ENCODE measurements at regions not wholly inside any gene's neighbourhood (a gene's known extent, or its start where the extent isn't known, plus 50 kb on each side); places are given as distances from the start of the nearest gene placed in this dataset.

- DNase-seq, result peak in 1 of 2 donors; percentile 9
- peak in 1 of 2 donors; percentile 24 for ATAC-seq (ENCODE audit: low FRiP score in 2 of 2)
- Histone ChIP-seq H3K27me3 (no peaks in the 10 kb centered on the region), H3K36me3 (no peaks in the 10 kb centered on the region), H3K4me1 (no peaks in the 10 kb centered on the region), H3K4me3 (no peak overlapping the region), H3K9me3 (no peaks in the 10 kb centered on the region), H3K27ac (no peak overlapping the region)
- 65 to 81% methylated on average over 6 to 8 of the region's 9 CpGs for WGBS, 2 donors
- TF ChIP-seq, protein P1, sequence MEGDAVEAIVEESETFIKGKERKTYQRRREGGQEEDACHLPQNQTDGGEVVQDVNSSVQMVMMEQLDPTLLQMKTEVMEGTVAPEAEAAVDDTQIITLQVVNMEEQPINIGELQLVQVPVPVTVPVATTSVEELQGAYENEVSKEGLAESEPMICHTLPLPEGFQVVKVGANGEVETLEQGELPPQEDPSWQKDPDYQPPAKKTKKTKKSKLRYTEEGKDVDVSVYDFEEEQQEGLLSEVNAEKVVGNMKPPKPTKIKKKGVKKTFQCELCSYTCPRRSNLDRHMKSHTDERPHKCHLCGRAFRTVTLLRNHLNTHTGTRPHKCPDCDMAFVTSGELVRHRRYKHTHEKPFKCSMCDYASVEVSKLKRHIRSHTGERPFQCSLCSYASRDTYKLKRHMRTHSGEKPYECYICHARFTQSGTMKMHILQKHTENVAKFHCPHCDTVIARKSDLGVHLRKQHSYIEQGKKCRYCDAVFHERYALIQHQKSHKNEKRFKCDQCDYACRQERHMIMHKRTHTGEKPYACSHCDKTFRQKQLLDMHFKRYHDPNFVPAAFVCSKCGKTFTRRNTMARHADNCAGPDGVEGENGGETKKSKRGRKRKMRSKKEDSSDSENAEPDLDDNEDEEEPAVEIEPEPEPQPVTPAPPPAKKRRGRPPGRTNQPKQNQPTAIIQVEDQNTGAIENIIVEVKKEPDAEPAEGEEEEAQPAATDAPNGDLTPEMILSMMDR (IDR thresholded peaks at IDR 0.05), result no peak
- TF ChIP-seq EP300 (IDR thresholded peaks at IDR 0.05), result no peak
- no peak for TF ChIP-seq POLR2AphosphoS5 (IDR thresholded peaks at IDR 0.05)
- TF ChIP-seq POLR2A (IDR thresholded peaks at IDR 0.05), result no peak
Observed at GRCh38 chr1:29519108-29519787, 282.9 kb downstream of the PTPRU start.

GRCh38 chr1:29518183-29518835, 282.0 kb downstream of the PTPRU start:
- Histone ChIP-seq H3K4me3 (no peak overlapping the region), H3K27me3 (no peaks in the 10 kb centered on the region), H3K36me3 (no peaks in the 10 kb centered on the region), H3K4me1 (no peaks in the 10 kb centered on the region), H3K27ac (no peak overlapping the region), H3K9me3 (no peaks in the 10 kb centered on the region)
- DNase-seq (no peak), ATAC-seq (ENCODE audit: low FRiP score in 2 of 2) (no peak)
- WGBS, 2 donors, result 76 to 80% methylated on average over 6 of the region's 6 CpGs
- TF ChIP-seq EP300 (IDR thresholded peaks at IDR 0.05) (no peak), POLR2A (IDR thresholded peaks at IDR 0.05) (no peak), POLR2AphosphoS5 (IDR thresholded peaks at IDR 0.05) (no peak)
- TF ChIP-seq, protein P1 (IDR thresholded peaks at IDR 0.05), result no peak

GRCh38 chr1:29517251-29518086, 281.1 kb downstream of the PTPRU start:
- no peak overlapping the region for H3K4me3 ChIP-seq
- no peaks in the 10 kb centered on the region for H3K27me3 ChIP-seq
- 81 to 84% methylated on average over 5 to 8 of the region's 8 CpGs for WGBS, 2 donors
- no peak for TF ChIP-seq POLR2AphosphoS5 (IDR thresholded peaks at IDR 0.05)
- no peak for TF ChIP-seq POLR2A (IDR thresholded peaks at IDR 0.05)
- TF ChIP-seq, protein P1 (IDR thresholded peaks at IDR 0.05), result no peak
- no peak for TF ChIP-seq EP300 (IDR thresholded peaks at IDR 0.05)
- DNase-seq (no peak), ATAC-seq (ENCODE audit: low FRiP score in 2 of 2) (no peak)
- no peaks in the 10 kb centered on the region for H3K36me3 ChIP-seq
- H3K4me1 ChIP-seq, result no peaks in the 10 kb centered on the region
- no peak overlapping the region for H3K27ac ChIP-seq
- H3K9me3 ChIP-seq, result no peaks in the 10 kb centered on the region

DNA sequence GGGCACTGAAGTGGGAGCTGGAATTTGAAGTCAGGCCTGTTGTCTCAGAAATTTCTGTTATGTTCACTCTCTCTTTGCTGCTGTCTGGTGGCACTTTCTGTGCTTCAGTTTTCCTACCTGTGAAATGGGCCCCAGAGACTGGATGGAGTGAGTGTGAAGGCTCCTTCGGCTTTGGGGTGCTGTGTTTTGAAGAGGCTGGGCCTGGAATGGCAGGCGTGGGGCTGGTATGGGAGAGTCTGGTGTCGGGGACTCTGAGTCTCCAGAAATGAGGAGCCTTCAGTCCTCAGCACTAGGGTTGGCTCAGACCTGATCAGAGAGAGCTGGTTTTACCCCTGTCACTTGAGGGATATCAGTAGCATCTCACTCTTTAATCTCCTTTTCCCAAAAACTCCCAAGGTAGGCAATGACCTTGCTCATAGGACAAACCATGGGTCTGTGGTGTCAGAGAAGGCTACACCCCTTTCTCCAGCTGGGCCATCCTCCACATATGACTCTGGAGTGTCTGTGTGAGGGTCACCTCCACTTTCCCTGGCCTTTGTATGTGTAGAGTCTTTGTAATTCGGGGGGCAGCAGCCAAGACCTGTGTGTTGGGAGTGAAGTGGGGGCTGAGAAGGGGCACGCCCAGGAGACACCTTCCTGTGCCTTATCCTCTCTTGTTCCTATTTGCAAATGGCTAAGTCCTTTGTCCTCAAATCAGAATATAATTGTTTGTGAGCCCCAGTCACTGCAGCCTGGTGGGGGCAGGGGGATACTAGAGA, 279.9 kb downstream of the PTPRU start:
- H3K27me3 ChIP-seq, result no peaks in the 10 kb centered on the region
- H3K36me3 ChIP-seq, result no peaks in the 10 kb centered on the region
- no peaks in the 10 kb centered on the region for H3K9me3 ChIP-seq
- TF ChIP-seq POLR2A (IDR thresholded peaks at IDR 0.05) (no peak), POLR2AphosphoS5 (IDR thresholded peaks at IDR 0.05) (no peak), EP300 (IDR thresholded peaks at IDR 0.05) (no peak)
- TF ChIP-seq, protein P1 (IDR thresholded peaks at IDR 0.05), result no peak
- no peak for DNase-seq
- H3K4me1 ChIP-seq, result no peaks in the 10 kb centered on the region
- no peak overlapping the region for H3K27ac ChIP-seq
- H3K4me3 ChIP-seq, result no peak overlapping the region
- ATAC-seq (ENCODE audit: low FRiP score in 2 of 2), result no peak
- WGBS, 2 donors, result 76 to 78% methylated on average over 3 to 5 of the region's 5 CpGs

Measured in upper lobe of left lung (tissue), 6 donors.